Activated CD4-positive, alpha-beta memory T cell treated with anti-CD3 and anti-CD28 coated beads for 36 hours (primary cell): ENCODE measurements at regions not wholly inside any gene's neighbourhood (a gene's known extent, or its start where the extent isn't known, plus 50 kb on each side); places are given as distances from the start of the nearest gene placed in this dataset.

Experiments used
- CTCF ChIA-PET: fragments of 350-600 bp; sonication (Branson Sonifier 250); formaldehyde crosslinking; loops from one replicate; lab custom pipeline; 2021; ENCODE audit warnings: antibody characterized with exemption, inconsistent platforms; lab: Charles Lee
- POLR2A ChIA-PET: fragments of 350-600 bp; sonication (Branson Sonifier 250); formaldehyde crosslinking; loops from one replicate; lab custom pipeline; 2021; ENCODE audit warnings: antibody characterized with exemption; lab: Charles Lee
- DNase-seq: peaks from one replicate; pipeline ENCODE4 v3.0.0-alpha.2; 2020
- H3K27ac Mint-ChIP-seq: one replicate; pipeline ENCODE4 v1.8.0; 2021; ENCODE audit warnings: mixed read lengths
- H3K27me3 Mint-ChIP-seq: one replicate; pipeline ENCODE4 v1.8.0; 2021; ENCODE audit warnings: mixed read lengths
- H3K36me3 Mint-ChIP-seq: one replicate; pipeline ENCODE4 v1.8.0; 2021; ENCODE audit warnings: mixed read lengths
- H3K4me1 Mint-ChIP-seq: one replicate; pipeline ENCODE4 v1.8.0; 2021; ENCODE audit warnings: low read depth, mixed read lengths
- H3K4me3 Mint-ChIP-seq: one replicate; pipeline ENCODE4 v1.8.0; 2021; ENCODE audit warnings: mild to moderate bottlenecking, mixed read lengths
- H3K9me3 Mint-ChIP-seq: one replicate; pipeline ENCODE4 v1.8.0; 2021; ENCODE audit warnings: mixed read lengths
- intact Hi-C: fragments of 100-400 bp; cut with micrococcal nuclease; formaldehyde crosslinking; loops from one replicate; pipeline ENCODE4 v1.15.1; 2023

GRCh38 chr4:182083671-182084410 is 159.4 kb upstream of the TENM3 start:
- no peak overlapping the region for H3K4me3 Mint-ChIP-seq
- intact Hi-C loops, result no loop called here
- ChIA-PET CTCF (no interaction called here), POLR2A (no interaction called here)
- no peaks in the 10 kb centered on the region for H3K4me1 Mint-ChIP-seq
- no peaks in the 10 kb centered on the region for H3K9me3 Mint-ChIP-seq
- no peaks in the 10 kb centered on the region for H3K36me3 Mint-ChIP-seq
- no peak for DNase-seq
- H3K27ac Mint-ChIP-seq, result no peak overlapping the region
- H3K27me3 Mint-ChIP-seq, result no peaks in the 10 kb centered on the region

DNA sequence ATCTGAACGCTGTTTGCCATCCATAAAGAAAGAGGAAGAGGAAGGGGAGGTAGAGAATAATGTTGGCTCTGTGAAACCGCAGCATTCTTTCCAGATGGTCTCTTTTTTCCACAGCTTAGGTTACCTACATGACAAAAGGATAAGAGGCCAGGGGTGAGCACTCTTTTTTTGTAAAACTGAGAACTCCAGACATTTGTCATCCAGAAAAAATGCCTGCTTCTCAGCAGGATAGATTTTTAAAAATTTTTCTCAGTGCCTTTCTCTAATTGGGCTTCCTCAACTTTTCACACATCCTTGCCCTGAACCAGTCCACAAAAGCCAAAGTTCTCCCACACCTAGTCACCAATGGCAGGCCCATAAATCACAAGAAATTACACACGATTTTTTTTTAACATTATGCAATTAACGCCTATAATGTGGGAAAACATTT is 158.1 kb upstream of the TENM3 start:
- ChIA-PET POLR2A (no interaction called here), CTCF (no interaction called here)
- H3K27ac Mint-ChIP-seq, result no peak overlapping the region
- no peak overlapping the region for H3K4me3 Mint-ChIP-seq
- no peak for DNase-seq
- no peaks in the 10 kb centered on the region for H3K27me3 Mint-ChIP-seq
- H3K36me3 Mint-ChIP-seq, result no peaks in the 10 kb centered on the region
- H3K9me3 Mint-ChIP-seq, result no peaks in the 10 kb centered on the region
- intact Hi-C loops, result no loop called here
- no peaks in the 10 kb centered on the region for H3K4me1 Mint-ChIP-seq

- Mint-ChIP-seq H3K4me3 (no peak overlapping the region), H3K9me3 (no peaks in the 10 kb centered on the region), H3K27me3 (no peaks in the 10 kb centered on the region), H3K36me3 (no peaks in the 10 kb centered on the region), H3K27ac (no peak overlapping the region), H3K4me1 (no peaks in the 10 kb centered on the region)
- CTCF ChIA-PET, result no interaction called here
- POLR2A ChIA-PET, result no interaction called here
- intact Hi-C loops, result no loop called here
- no peak for DNase-seq
Observed at GRCh38 chr4:182089326-182089725, 153.9 kb upstream of the TENM3 start.

- ChIA-PET POLR2A (no interaction called here), CTCF (no interaction called here)
- H3K36me3 Mint-ChIP-seq, result no peaks in the 10 kb centered on the region
- no peaks in the 10 kb centered on the region for H3K4me1 Mint-ChIP-seq
- no peak for DNase-seq
- intact Hi-C loops, result no loop called here
- no peak overlapping the region for H3K4me3 Mint-ChIP-seq
- H3K9me3 Mint-ChIP-seq, result peaks cover under 1% of the 10 kb centered on the region
- H3K27ac Mint-ChIP-seq, result no peak overlapping the region
- H3K27me3 Mint-ChIP-seq, result no peaks in the 10 kb centered on the region
Observed at GRCh38 chr4:182090186-182090585, 153.0 kb upstream of the TENM3 start.

GRCh38 chr4:182091128-182091527 is 152.1 kb upstream of the TENM3 start:
- Mint-ChIP-seq H3K9me3 (peaks cover 3% of the 10 kb centered on the region), H3K27ac (no peak overlapping the region), H3K4me3 (no peak overlapping the region), H3K36me3 (no peaks in the 10 kb centered on the region), H3K4me1 (no peaks in the 10 kb centered on the region), H3K27me3 (no peaks in the 10 kb centered on the region)
- DNase-seq, result no peak
- CTCF ChIA-PET, result no interaction called here
- intact Hi-C loops, result no loop called here
- POLR2A ChIA-PET, result no interaction called here

DNA sequence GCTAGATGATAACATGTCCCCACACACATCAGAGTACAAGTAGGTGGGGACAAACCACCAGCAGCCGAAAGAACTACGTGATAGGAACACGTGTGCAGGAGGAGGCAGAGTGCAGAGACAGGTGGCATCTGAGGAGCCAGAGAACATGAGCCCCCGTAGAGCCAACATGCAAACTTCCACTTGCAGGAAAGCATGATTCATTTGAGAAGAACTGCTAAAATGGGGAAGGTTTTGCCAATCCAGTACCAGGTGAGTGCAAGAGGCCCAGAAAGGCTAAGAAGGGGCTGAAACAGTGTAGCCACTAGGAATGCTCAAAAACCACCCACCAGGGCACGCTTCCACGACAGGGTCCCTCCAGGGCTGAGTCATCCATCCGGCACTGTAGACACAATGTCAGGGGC is 149.8 kb upstream of the TENM3 start:
- Mint-ChIP-seq H3K36me3 (no peaks in the 10 kb centered on the region), H3K27ac (no peak overlapping the region), H3K4me3 (no peak overlapping the region), H3K4me1 (no peaks in the 10 kb centered on the region), H3K27me3 (no peaks in the 10 kb centered on the region), H3K9me3 (peaks cover 8% of the 10 kb centered on the region)
- intact Hi-C loops, result no loop called here
- DNase-seq, result no peak
- ChIA-PET POLR2A (no interaction called here), CTCF (no interaction called here)

GRCh38 chr4:182093935-182094334 is 149.3 kb upstream of the TENM3 start:
- Mint-ChIP-seq H3K36me3 (no peaks in the 10 kb centered on the region), H3K27me3 (no peaks in the 10 kb centered on the region), H3K9me3 (peaks cover 8% of the 10 kb centered on the region), H3K4me3 (no peak overlapping the region), H3K27ac (no peak overlapping the region), H3K4me1 (no peaks in the 10 kb centered on the region)
- POLR2A ChIA-PET, result no interaction called here
- CTCF ChIA-PET, result no interaction called here
- no peak for DNase-seq
- intact Hi-C loops, result no loop called here

- Mint-ChIP-seq H3K27me3 (no peaks in the 10 kb centered on the region), H3K4me1 (no peaks in the 10 kb centered on the region), H3K4me3 (no peak overlapping the region), H3K9me3 (peaks cover 11% of the 10 kb centered on the region), H3K36me3 (no peaks in the 10 kb centered on the region), H3K27ac (no peak overlapping the region)
- no peak for DNase-seq
- intact Hi-C loops, result no loop called here
- ChIA-PET POLR2A (no interaction called here), CTCF (no interaction called here)
Observed at GRCh38 chr4:182101618-182102017, 141.6 kb upstream of the TENM3 start.

DNA sequence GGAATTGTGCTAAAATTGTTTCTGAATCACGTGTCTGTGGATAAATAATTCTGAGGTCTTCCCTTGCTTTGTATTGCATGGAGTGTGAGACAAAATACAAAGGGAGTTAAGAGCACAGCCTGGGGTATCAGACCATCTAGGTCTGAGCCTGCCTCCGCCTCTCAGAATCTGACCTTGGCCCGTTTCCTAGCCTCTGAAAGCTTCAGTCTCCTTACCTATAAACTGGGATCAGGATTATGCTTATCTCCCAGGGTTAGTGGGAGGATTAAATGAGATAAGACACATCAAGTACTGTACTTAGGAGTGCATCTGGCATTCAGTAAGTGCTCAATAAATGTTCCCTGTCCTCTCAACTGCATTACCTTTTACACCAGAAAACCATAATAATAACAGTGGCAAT is 140.6 kb upstream of the TENM3 start:
- Mint-ChIP-seq H3K9me3 (peaks cover 11% of the 10 kb centered on the region), H3K4me1 (no peaks in the 10 kb centered on the region), H3K4me3 (no peak overlapping the region), H3K36me3 (no peaks in the 10 kb centered on the region), H3K27me3 (no peaks in the 10 kb centered on the region), H3K27ac (no peak overlapping the region)
- intact Hi-C loops, result no loop called here
- POLR2A ChIA-PET, result no interaction called here
- no peak for DNase-seq
- CTCF ChIA-PET, result no interaction called here

GRCh38 chr4:182103614-182104319 is 139.4 kb upstream of the TENM3 start:
- Mint-ChIP-seq H3K4me3 (no peak overlapping the region), H3K9me3 (peaks cover 6% of the 10 kb centered on the region), H3K4me1 (no peaks in the 10 kb centered on the region), H3K27ac (no peak overlapping the region), H3K27me3 (no peaks in the 10 kb centered on the region), H3K36me3 (no peaks in the 10 kb centered on the region)
- DNase-seq, result no peak
- ChIA-PET POLR2A (no interaction called here), CTCF (no interaction called here)
- intact Hi-C loops, result no loop called here

DNA sequence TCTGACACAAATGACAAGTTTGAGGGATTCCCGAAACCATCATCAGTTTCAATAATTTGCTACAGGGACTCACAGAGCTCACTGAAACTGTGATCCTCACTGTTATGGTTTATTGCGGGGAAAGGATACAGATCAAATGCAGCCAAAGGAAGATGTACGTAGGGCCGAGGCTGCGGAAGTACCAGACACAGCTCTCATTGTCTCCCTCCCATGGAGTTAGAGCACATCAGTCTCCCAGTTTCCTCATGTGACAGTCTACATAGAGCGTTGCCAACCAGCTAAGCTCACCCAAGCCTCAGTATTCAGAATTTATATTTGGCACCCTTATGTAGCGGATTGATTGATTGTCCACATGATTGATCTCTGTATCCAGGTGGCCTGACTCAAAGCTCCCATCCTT is 137.8 kb upstream of the TENM3 start:
- no peak overlapping the region for H3K27ac Mint-ChIP-seq
- intact Hi-C loops, result no loop called here
- DNase-seq, result no peak
- H3K4me1 Mint-ChIP-seq, result no peaks in the 10 kb centered on the region
- POLR2A ChIA-PET, result no interaction called here
- CTCF ChIA-PET, result no interaction called here
- H3K36me3 Mint-ChIP-seq, result no peaks in the 10 kb centered on the region
- no peak overlapping the region for H3K4me3 Mint-ChIP-seq
- H3K27me3 Mint-ChIP-seq, result no peaks in the 10 kb centered on the region
- peaks cover 2% of the 10 kb centered on the region for H3K9me3 Mint-ChIP-seq

- intact Hi-C loops, result no loop called here
- ChIA-PET POLR2A (no interaction called here), CTCF (no interaction called here)
- Mint-ChIP-seq H3K27ac (no peak overlapping the region), H3K36me3 (no peaks in the 10 kb centered on the region), H3K4me1 (no peaks in the 10 kb centered on the region), H3K27me3 (no peaks in the 10 kb centered on the region), H3K4me3 (no peak overlapping the region), H3K9me3 (no peaks in the 10 kb centered on the region)
- DNase-seq, result no peak
Observed at GRCh38 chr4:182107931-182108330, 135.3 kb upstream of the TENM3 start.

- no peak for DNase-seq
- no peaks in the 10 kb centered on the region for H3K27me3 Mint-ChIP-seq
Observed at GRCh38 chr4:182111586-182111985, 131.6 kb upstream of the TENM3 start.

More at GRCh38 chr4:182111586-182111985, 131.6 kb upstream of the TENM3 start:
- no peak overlapping the region for H3K27ac Mint-ChIP-seq
- intact Hi-C loops, result no loop called here
- ChIA-PET CTCF (no interaction called here), POLR2A (no interaction called here)
- H3K4me1 Mint-ChIP-seq, result no peaks in the 10 kb centered on the region
- no peaks in the 10 kb centered on the region for H3K36me3 Mint-ChIP-seq
- H3K9me3 Mint-ChIP-seq, result peaks cover 2% of the 10 kb centered on the region
- H3K4me3 Mint-ChIP-seq, result no peak overlapping the region
